ENCODE measurements at regions not wholly inside any gene's neighbourhood (a gene's known extent, or its start where the extent isn't known, plus 50 kb on each side); places are given as distances from the start of the nearest gene placed in this dataset.

- Mint-ChIP-seq H3K36me3 (no peaks in the 10 kb centered on the region), H3K27ac (no peak overlapping the region), H3K9me3 (no peaks in the 10 kb centered on the region), H3K4me1 (ENCODE audit: unreplicated experiment) (no peaks in the 10 kb centered on the region), H3K4me3 (no peak overlapping the region), H3K27me3 (peaks cover 19% of the 10 kb centered on the region)
- no peak for DNase-seq (ENCODE audit: extremely low spot score, unreplicated experiment)
- TF ChIP-seq CTCF (conservative IDR thresholded peaks at IDR 0.05) = no peak
Measured at GRCh38 chr5:77921094-77921768, 145.1 kb upstream of the TBCA start.

GRCh38 chr5:77920359-77921058 lies 144.4 kb upstream of the TBCA start:
- H3K27me3 Mint-ChIP-seq = peaks cover 18% of the 10 kb centered on the region
- DNase-seq (ENCODE audit: extremely low spot score, unreplicated experiment) = no peak
- no peaks in the 10 kb centered on the region for H3K36me3 Mint-ChIP-seq
- H3K4me1 Mint-ChIP-seq (ENCODE audit: unreplicated experiment) = no peaks in the 10 kb centered on the region
- TF ChIP-seq CTCF (conservative IDR thresholded peaks at IDR 0.05) = no peak
- H3K9me3 Mint-ChIP-seq = no peaks in the 10 kb centered on the region
- no peak overlapping the region for H3K4me3 Mint-ChIP-seq
- H3K27ac Mint-ChIP-seq = no peak overlapping the region

- H3K27ac Mint-ChIP-seq = no peak overlapping the region
- H3K36me3 Mint-ChIP-seq = no peaks in the 10 kb centered on the region
- H3K27me3 Mint-ChIP-seq = peaks cover 27% of the 10 kb centered on the region
- no peak for TF ChIP-seq CTCF (conservative IDR thresholded peaks at IDR 0.05)
- DNase-seq (ENCODE audit: extremely low spot score, unreplicated experiment) = no peak
- H3K4me3 Mint-ChIP-seq = no peak overlapping the region
- peaks cover 11% of the 10 kb centered on the region for H3K9me3 Mint-ChIP-seq
- no peaks in the 10 kb centered on the region for H3K4me1 Mint-ChIP-seq (ENCODE audit: unreplicated experiment)
Measured at GRCh38 chr5:77915346-77915745, 139.2 kb upstream of the TBCA start.

GRCh38 chr5:77912721-77913120 lies 136.6 kb upstream of the TBCA start:
- DNase-seq (ENCODE audit: extremely low spot score, unreplicated experiment) = no peak
- no peaks in the 10 kb centered on the region for H3K4me1 Mint-ChIP-seq (ENCODE audit: unreplicated experiment)
- no peak for TF ChIP-seq CTCF (conservative IDR thresholded peaks at IDR 0.05)
- H3K36me3 Mint-ChIP-seq = no peaks in the 10 kb centered on the region
- H3K27me3 Mint-ChIP-seq = peaks cover 31% of the 10 kb centered on the region
- no peak overlapping the region for H3K4me3 Mint-ChIP-seq
- peaks cover 11% of the 10 kb centered on the region for H3K9me3 Mint-ChIP-seq
- H3K27ac Mint-ChIP-seq = no peak overlapping the region

GRCh38 chr5:77910602-77911188 lies 134.6 kb upstream of the TBCA start:
- Mint-ChIP-seq H3K4me1 (ENCODE audit: unreplicated experiment) (no peaks in the 10 kb centered on the region), H3K9me3 (peaks cover 11% of the 10 kb centered on the region), H3K36me3 (no peaks in the 10 kb centered on the region), H3K27ac (no peak overlapping the region), H3K4me3 (no peak overlapping the region), H3K27me3 (peaks cover 34% of the 10 kb centered on the region)
- no peak for DNase-seq (ENCODE audit: extremely low spot score, unreplicated experiment)
- no peak for TF ChIP-seq CTCF (conservative IDR thresholded peaks at IDR 0.05)
